Fibroblast of gingiva (primary cell): ENCODE measurements at regions not wholly inside any gene's neighbourhood (a gene's known extent, or its start where the extent isn't known, plus 50 kb on each side); places are given as distances from the start of the nearest gene placed in this dataset.
"Not testable (repeated sequence)": the region's sequence is repeated elsewhere in the genome, so short reads cannot be mapped to it uniquely, and the experiment has no call there.

Source experiments
- DNase-seq: peaks from one replicate; pipeline ENCODE4 v3.0.0-alpha.2; 2011; ENCODE audit warnings: low read depth

GRCh38 chr20:1810926-1811620 is 84.1 kb upstream of the SIRPA start:
- DNase-seq = peak; percentile 35

- no peak for DNase-seq
Observed at GRCh38 chr20:1810572-1810925, 84.7 kb upstream of the SIRPA start.

- DNase-seq = no peak
Observed at GRCh38 chr20:1809611-1810510, 85.3 kb upstream of the SIRPA start.

- DNase-seq = no peak
Observed at GRCh38 chr20:1809131-1809572, 86.1 kb upstream of the SIRPA start.

- no peak for DNase-seq
Observed at GRCh38 chr20:1808101-1808500, 87.1 kb upstream of the SIRPA start.

- no peak for DNase-seq
Observed at GRCh38 chr20:1807394-1807793, 87.8 kb upstream of the SIRPA start.

- no peak for DNase-seq
Observed at GRCh38 chr20:1806456-1806855, 88.8 kb upstream of the SIRPA start.

- DNase-seq = no peak
Observed at GRCh38 chr20:1805816-1806215, 89.4 kb upstream of the SIRPA start.

GRCh38 chr20:1805161-1805581 is 90.0 kb upstream of the SIRPA start:
- no peak for DNase-seq

GRCh38 chr20:1804554-1804956 is 90.7 kb upstream of the SIRPA start:
- no peak for DNase-seq

GRCh38 chr20:1803932-1804501 is 91.2 kb upstream of the SIRPA start:
- no peak for DNase-seq

- DNase-seq = peak; percentile 34
Observed at GRCh38 chr20:1803061-1803931, 91.9 kb upstream of the SIRPA start.

GRCh38 chr20:1802385-1803060 is 92.7 kb upstream of the SIRPA start:
- peak; percentile 38 for DNase-seq

- no peak for DNase-seq
Observed at GRCh38 chr20:1801929-1802306, 93.3 kb upstream of the SIRPA start.

GRCh38 chr20:1801225-1801928 is 93.8 kb upstream of the SIRPA start:
- no peak for DNase-seq

GRCh38 chr20:1800777-1801176 is 94.4 kb upstream of the SIRPA start:
- no peak for DNase-seq

- no peak for DNase-seq
Observed at GRCh38 chr20:1800180-1800579, 95.0 kb upstream of the SIRPA start.

GRCh38 chr20:1799746-1800145 is 95.5 kb upstream of the SIRPA start:
- DNase-seq = not testable (repeated sequence)

GRCh38 chr20:1798982-1799381 is 96.2 kb upstream of the SIRPA start:
- no peak for DNase-seq

GRCh38 chr20:1793821-1794220 is 101.4 kb upstream of the SIRPA start:
- DNase-seq = no peak

GRCh38 chr20:1792274-1792673 is 102.9 kb upstream of the SIRPA start:
- no peak for DNase-seq
